HG02870 (cell line): ENCODE measurements at regions not wholly inside any gene's neighbourhood (a gene's known extent, or its start where the extent isn't known, plus 50 kb on each side); places are given as distances from the start of the nearest gene placed in this dataset.

Experiments
- ATAC-seq: cut with Tn5 transposase; IDR thresholded peaks from one replicate; pipeline ENCODE4 v1.9.1; 2021; ENCODE audit warnings: mild to moderate bottlenecking, moderate library complexity; ENCODE audit not compliant: unreplicated experiment

- ATAC-seq = no peak
Observed at GRCh38 chr1:73953586-73953985, 244.4 kb downstream of the LRRIQ3 start.

- ATAC-seq = no peak
Observed at GRCh38 chr1:73953186-73953585, 244.8 kb downstream of the LRRIQ3 start.

GRCh38 chr1:73948055-73948454 is 249.9 kb downstream of the LRRIQ3 start:
- no peak for ATAC-seq

GRCh38 chr1:73947009-73947408 is 251.0 kb downstream of the LRRIQ3 start:
- ATAC-seq = no peak

GRCh38 chr1:73943270-73943669 is 254.7 kb downstream of the LRRIQ3 start:
- no peak for ATAC-seq

GRCh38 chr1:73930293-73930692 is 267.7 kb downstream of the LRRIQ3 start:
- no peak for ATAC-seq

- no peak for ATAC-seq
Observed at GRCh38 chr1:73914951-73915350, 283.0 kb downstream of the LRRIQ3 start.

- ATAC-seq = no peak
Observed at GRCh38 chr1:73913025-73913424, 285.0 kb downstream of the LRRIQ3 start.

GRCh38 chr1:73911849-73912248 is 286.1 kb downstream of the LRRIQ3 start:
- no peak for ATAC-seq

GRCh38 chr1:73910466-73910865 is 287.5 kb downstream of the LRRIQ3 start:
- no peak for ATAC-seq

GRCh38 chr1:73910062-73910461 is 287.9 kb downstream of the LRRIQ3 start:
- no peak for ATAC-seq

GRCh38 chr1:73909043-73909562 is 288.9 kb downstream of the LRRIQ3 start:
- ATAC-seq = no peak

- no peak for ATAC-seq
Observed at GRCh38 chr1:73907051-73907450, 290.9 kb downstream of the LRRIQ3 start.

GRCh38 chr1:73903092-73903491 is 294.9 kb downstream of the LRRIQ3 start:
- ATAC-seq = no peak

GRCh38 chr1:73901738-73902137 is 296.2 kb downstream of the LRRIQ3 start:
- ATAC-seq = no peak

- ATAC-seq = no peak
Observed at GRCh38 chr1:73899311-73899710, 298.7 kb downstream of the LRRIQ3 start.

- no peak for ATAC-seq
Observed at GRCh38 chr1:73898540-73898939, 299.4 kb downstream of the LRRIQ3 start.

GRCh38 chr1:73887412-73887811 is 310.6 kb downstream of the LRRIQ3 start:
- ATAC-seq = no peak

GRCh38 chr1:73886716-73887115 is 311.3 kb downstream of the LRRIQ3 start:
- ATAC-seq = no peak

GRCh38 chr1:73874806-73875205 is 323.2 kb downstream of the LRRIQ3 start:
- ATAC-seq = no peak

- ATAC-seq = no peak
Observed at GRCh38 chr1:73868810-73869336, 329.1 kb downstream of the LRRIQ3 start.

GRCh38 chr1:73862355-73862754 is 335.6 kb downstream of the LRRIQ3 start:
- no peak for ATAC-seq

GRCh38 chr1:73860421-73860950 is 337.5 kb downstream of the LRRIQ3 start:
- ATAC-seq = no peak
